HepG2 (cell line): ENCODE measurements at regions not wholly inside any gene's neighbourhood (a gene's known extent, or its start where the extent isn't known, plus 50 kb on each side); places are given as distances from the start of the nearest gene placed in this dataset.

Source experiments
- ATAC-seq: fragments of 200-7000 bp; cut with Tn5 transposase; 3 replicates; pipeline ENCODE4 v1.9.1; 2020; ENCODE audit warnings: mild to moderate bottlenecking, moderate library complexity
- BruUV-seq: library from RNA; stranded (reverse); fragments of 400-500 nt; replicated peaks from 2 replicates; lab custom pipeline; 2021; lab: Mats Ljungman, UMichigan
- CTCF ChIA-PET: fragments of 300-600 bp; formaldehyde crosslinking; extraction: SDS; loops from one replicate; lab custom pipeline; 2021; ENCODE audit warnings: low total read pairs, inconsistent platforms, low intra/inter-chr PET ratio; lab: Yijun Ruan, JAX
- POLR2A ChIA-PET: fragments of 350-600 bp; sonication (Branson Sonifier 250); formaldehyde crosslinking; loops from one replicate; lab custom pipeline; 2020; ENCODE audit warnings: antibody characterized with exemption, inconsistent platforms; lab: Yijun Ruan, JAX
- DNase-seq: peaks from one replicate; pipeline ENCODE4 v3.0.0-alpha.2; 2015; ENCODE audit warnings: low spot score
- FAIRE-seq: peaks from 3 replicates; lab custom pipeline; 2011; peaks lifted over from hg19 to GRCh38; lab: Jason Lieb, UNC
- H2AFZ ChIP-seq: one replicate; pipeline ENCODE4 v1.6.1; 2011; ENCODE audit warnings: low read length, inconsistent platforms
- H3K27ac ChIP-seq: fragments of 300-600 bp; 3 replicates; pipeline ENCODE4 v1.8.0; 2011; ENCODE audit warnings: mixed run types, mild to moderate bottlenecking, mixed read lengths, low read length, inconsistent platforms; ENCODE audit not compliant: insufficient read depth; ENCODE audit errors: extremely low read length
- H3K27me3 ChIP-seq, 2 experiments: fragments of 200-600 bp in 1 of 2; 2 replicates in 1 of 2; 3 replicates in 1 of 2; pipeline versions ENCODE4 v1.6.0 to v1.8.0; 2011; ENCODE audit warnings: low read length in 2 of 2, mild to moderate bottlenecking in 2 of 2, moderate library complexity in 2 of 2, inconsistent platforms in 1 of 2; ENCODE audit not compliant: insufficient read depth in 2 of 2, control insufficient read depth in 1 of 2
- H3K36me3 ChIP-seq, 2 experiments: fragments of 200-600 bp in 1 of 2; replicated peaks in 1 of 2; 2 replicates in 1 of 2; 3 replicates in 1 of 2; pipeline versions ENCODE4 v1.5.1 to v1.8.0; 2011; ENCODE audit warnings: low read length in 2 of 2, inconsistent platforms in 1 of 2; ENCODE audit not compliant: insufficient read depth in 2 of 2, control insufficient read depth in 1 of 2
- H3K4me1 ChIP-seq: 2 replicates; pipeline ENCODE4 v1.5.1; 2012; ENCODE audit warnings: low read length, inconsistent platforms; ENCODE audit not compliant: insufficient read depth
- H3K4me2 ChIP-seq: 2 replicates; pipeline ENCODE4 v1.6.0; 2011; ENCODE audit warnings: low read depth, low read length, inconsistent platforms
- H3K4me3 ChIP-seq, 3 experiments: fragments of 200-600 bp in 1 of 3; sonication (generic), shearing (Covaris generic) in 1 of 3; replicated peaks in 1 of 3; 2 replicates each; pipeline ENCODE4 v1.5.1; 2011 to 2016; ENCODE audit warnings: low read length in 3 of 3, inconsistent platforms in 2 of 3, low read depth in 2 of 3, mild to moderate bottlenecking in 2 of 3, control low read depth in 1 of 3, mixed read lengths in 1 of 3; ENCODE audit not compliant: insufficient read depth in 1 of 3
- H3K79me2 ChIP-seq: one replicate; pipeline ENCODE4 v1.6.1; 2011; ENCODE audit warnings: low read length, inconsistent platforms; ENCODE audit not compliant: insufficient read depth
- H3K9ac ChIP-seq: 2 replicates; pipeline ENCODE4 v1.6.0; 2011; ENCODE audit warnings: mild to moderate bottlenecking, low read depth, low read length, inconsistent platforms; ENCODE audit not compliant: insufficient read depth
- H3K9me3 ChIP-seq: 2 replicates; pipeline ENCODE4 v1.5.1; 2012; ENCODE audit warnings: mild to moderate bottlenecking, low read length
- H4K20me1 ChIP-seq: 2 replicates; pipeline ENCODE4 v1.6.0; 2011; ENCODE audit warnings: inconsistent platforms, mild to moderate bottlenecking, low read length, moderate library complexity; ENCODE audit not compliant: insufficient read depth
- AGO1 ChIP-seq: fragments of 200-400 bp; formaldehyde crosslinking; IDR thresholded peaks from 2 replicates; pipeline ENCODE4 v1.6.1; 2017; ENCODE audit warnings: mild to moderate bottlenecking, low read depth, low read length, moderate library complexity; ENCODE audit not compliant: poor library complexity, severe bottlenecking
- EED ChIP-seq: sonication (generic); formaldehyde crosslinking; IDR thresholded peaks from 2 replicates; pipeline ENCODE4 v1.5.0; 2020; ENCODE audit warnings: mild to moderate bottlenecking, missing genetic modification reagents
- FOSL2 ChIP-seq: sonication (generic); formaldehyde crosslinking; IDR thresholded peaks from 2 replicates; pipeline ENCODE4 v1.4.0; 2020; ENCODE audit warnings: missing genetic modification reagents
- KDM5A ChIP-seq: fragments of 200-600 bp; sonication (generic); IDR thresholded peaks from 2 replicates; pipeline ENCODE4 v1.7.0; 2018; ENCODE audit warnings: antibody characterized with exemption, mild to moderate bottlenecking, low read length, borderline replicate concordance
- PITX1 ChIP-seq: sonication (generic); formaldehyde crosslinking; IDR thresholded peaks from 2 replicates; pipeline ENCODE4 v1.5.1; 2020; ENCODE audit warnings: mild to moderate bottlenecking, missing genetic modification reagents
- PLRG1 ChIP-seq: fragments of 450-650 bp; conservative IDR thresholded peaks from 2 replicates; pipeline ENCODE4 v1.6.1; 2016
- REPIN1 ChIP-seq: sonication (generic); formaldehyde crosslinking; IDR thresholded peaks from 2 replicates; pipeline ENCODE4 v1.8.0; 2022; ENCODE audit warnings: missing genetic modification reagents, low read depth, mild to moderate bottlenecking, borderline replicate concordance
- ZBTB39 ChIP-seq: sonication (generic); formaldehyde crosslinking; IDR thresholded peaks from 2 replicates; pipeline ENCODE4 v1.5.0; 2020; ENCODE audit warnings: missing genetic modification reagents
- ZBTB4 ChIP-seq: sonication (generic); formaldehyde crosslinking; IDR thresholded peaks from 2 replicates; pipeline ENCODE4 v1.4.0; 2020; ENCODE audit warnings: missing genetic modification reagents, mild to moderate bottlenecking, borderline replicate concordance
- ZIK1 ChIP-seq: sonication (generic); formaldehyde crosslinking; IDR thresholded peaks from 2 replicates; pipeline ENCODE4 v1.5.0; 2020; ENCODE audit warnings: mild to moderate bottlenecking, low read depth, missing genetic modification reagents, borderline replicate concordance
- ZNF597 ChIP-seq: sonication (generic); formaldehyde crosslinking; IDR thresholded peaks from 2 replicates; pipeline ENCODE4 v1.5.0; 2020; ENCODE audit warnings: missing genetic modification reagents
- ZNF737 ChIP-seq: sonication (generic); formaldehyde crosslinking; IDR thresholded peaks from 2 replicates; pipeline ENCODE4 v1.5.0; 2020; ENCODE audit warnings: missing genetic modification reagents, mild to moderate bottlenecking, borderline replicate concordance
- ZNF75D ChIP-seq: sonication (generic); formaldehyde crosslinking; IDR thresholded peaks from 2 replicates; pipeline ENCODE4 v1.8.1; 2023; ENCODE audit warnings: missing genetic modification reagents, mild to moderate bottlenecking, borderline replicate concordance
- ZNF772 ChIP-seq: sonication (generic); formaldehyde crosslinking; IDR thresholded peaks from 2 replicates; pipeline ENCODE4 v1.5.0; 2020; ENCODE audit warnings: mild to moderate bottlenecking, missing genetic modification reagents
- ZNF83 ChIP-seq: sonication (generic); formaldehyde crosslinking; IDR thresholded peaks from 2 replicates; pipeline ENCODE4 v1.4.0; 2020; ENCODE audit warnings: missing genetic modification reagents, mild to moderate bottlenecking, borderline replicate concordance
- ZSCAN5A ChIP-seq: sonication (generic); formaldehyde crosslinking; IDR thresholded peaks from 2 replicates; pipeline ENCODE4 v1.8.0; 2022; ENCODE audit warnings: mild to moderate bottlenecking, missing genetic modification reagents, borderline replicate concordance
- WGBS: methylation state at CpG from one replicate; pipeline ENCODE4 v1.1.6; 2017; ENCODE audit warnings: low lambda C conversion rate; 5-methylcytosine and 5-hydroxymethylcytosine counted together
- in situ Hi-C: cut with HindIII; loops from 2 replicates; pipeline ENCODE4 v1.10.0; 2017; ENCODE audit warnings: low pct_unique_long_range_greater_than_20kb; ENCODE audit not compliant: extremely low pct_ligation_motif_present
- intact Hi-C: fragments of 100-400 bp; cut with micrococcal nuclease; formaldehyde crosslinking; loops from one replicate; pipeline ENCODE4 v1.10.0; 2022; ENCODE audit not compliant: unreplicated experiment

GRCh38 chr3:182465301-182466185, 327.8 kb upstream of the ATP11B start:
- ATAC-seq: no peak
- 14% methylated on average over 3 of the region's 3 CpGs for WGBS
- intact Hi-C loops (no loop called here), in situ Hi-C loops (no loop called here)
- ChIA-PET CTCF (no interaction called here), POLR2A (no interaction called here)
- Histone ChIP-seq H3K4me2 (no peak overlapping the region), H3K27ac (no peak overlapping the region), H4K20me1 (no peaks in the 10 kb centered on the region), H3K27me3 (no peaks in the 10 kb centered on the region), H3K36me3 (no peaks in the 10 kb centered on the region), H3K79me2 (no peaks in the 10 kb centered on the region), H3K4me3 (no peak overlapping the region), H2AFZ (no peak overlapping the region), H3K9ac (no peak overlapping the region), H3K9me3 (no peaks in the 10 kb centered on the region), H3K4me1 (peaks cover 14% of the 10 kb centered on the region)
- no TSS peak for BruUV-seq
- DNase-seq: no peak
- no peak for FAIRE-seq
- TF ChIP-seq ZBTB4 (CRISPR knock-in tag) (no peak), ZNF737 (no peak), ZSCAN5A (CRISPR knock-in tag) (no peak), REPIN1 (no peak), KDM5A (no peak), PLRG1 (no peak), ZIK1 (no peak), AGO1 (no peak), ZBTB39 (CRISPR knock-in tag) (no peak), PITX1 (CRISPR knock-in tag) (no peak), ZNF772 (no peak), ZNF75D (CRISPR knock-in tag) (no peak), ZNF597 (CRISPR knock-in tag) (no peak), ZNF83 (CRISPR knock-in tag) (no peak), EED (CRISPR knock-in tag) (no peak), FOSL2 (no peak)
